ENCODE measurements at regions not wholly inside any gene's neighbourhood (a gene's known extent, or its start where the extent isn't known, plus 50 kb on each side); places are given as distances from the start of the nearest gene placed in this dataset.

- TF ChIP-seq EZH2 (IDR thresholded peaks at IDR 0.05; ENCODE audit: low read depth, unreplicated experiment) (no peak), CTCF (conservative IDR thresholded peaks at IDR 0.05; ENCODE audit: low read depth in 2 of 2) (no peak), REST (IDR thresholded peaks at IDR 0.05; ENCODE audit: unreplicated experiment) (no peak), NANOG (IDR thresholded peaks at IDR 0.05; ENCODE audit: borderline replicate concordance) (no peak), ZNF114 (CRISPR knock-in tag; IDR thresholded peaks at IDR 0.05) (no peak)
Observed at GRCh38 chr13:90201676-90202460, 1145.6 kb upstream of the MIR17HG start.

Data from GM23338 (cell line).